ENCODE measurements at regions not wholly inside any gene's neighbourhood (a gene's known extent, or its start where the extent isn't known, plus 50 kb on each side); places are given as distances from the start of the nearest gene placed in this dataset.

- DNase-seq, result no peak
These were observed 785.8 kb downstream of the MED13L start for GRCh38 chr12:115491511-115492250.

- no peak for DNase-seq
These were observed 788.2 kb downstream of the MED13L start for GRCh38 chr12:115489253-115489652.

GRCh38 chr12:115485967-115486366 lies 791.5 kb downstream of the MED13L start:
- no peak for DNase-seq

GRCh38 chr12:115485503-115485902 lies 792.0 kb downstream of the MED13L start:
- DNase-seq, result no peak

GRCh38 chr12:115482943-115483342 lies 794.5 kb downstream of the MED13L start:
- DNase-seq, result no peak

GRCh38 chr12:115481141-115481540 lies 796.4 kb downstream of the MED13L start:
- no peak for DNase-seq

- DNase-seq, result no peak
These were observed 794.5 kb upstream of the TBX3 start for GRCh38 chr12:115478505-115478904.

- no peak for DNase-seq
These were observed 790.8 kb upstream of the TBX3 start for GRCh38 chr12:115474539-115475353.

- DNase-seq, result no peak
These were observed 789.4 kb upstream of the TBX3 start for GRCh38 chr12:115473257-115473956.

GRCh38 chr12:115472852-115473251 lies 788.9 kb upstream of the TBX3 start:
- DNase-seq, result no peak

GRCh38 chr12:115470977-115471376 lies 787.0 kb upstream of the TBX3 start:
- DNase-seq, result no peak

- DNase-seq, result no peak
These were observed 786.6 kb upstream of the TBX3 start for GRCh38 chr12:115470526-115470925.

GRCh38 chr12:115468087-115468510 lies 784.1 kb upstream of the TBX3 start:
- no peak for DNase-seq

GRCh38 chr12:115467531-115467930 lies 783.6 kb upstream of the TBX3 start:
- no peak for DNase-seq

- DNase-seq, result no peak
These were observed 782.1 kb upstream of the TBX3 start for GRCh38 chr12:115466076-115466475.

- DNase-seq, result no peak
These were observed 780.7 kb upstream of the TBX3 start for GRCh38 chr12:115464661-115465060.

GRCh38 chr12:115464111-115464581 lies 780.2 kb upstream of the TBX3 start:
- DNase-seq, result no peak

GRCh38 chr12:115461401-115461800 lies 777.4 kb upstream of the TBX3 start:
- no peak for DNase-seq

GRCh38 chr12:115457798-115458197 lies 773.8 kb upstream of the TBX3 start:
- no peak for DNase-seq

- DNase-seq, result no peak
These were observed 773.1 kb upstream of the TBX3 start for GRCh38 chr12:115456946-115457689.

- no peak for DNase-seq
These were observed 771.3 kb upstream of the TBX3 start for GRCh38 chr12:115455268-115455681.

GRCh38 chr12:115452751-115453281 lies 768.8 kb upstream of the TBX3 start:
- no peak for DNase-seq
